KBM-7 (cell line): ENCODE measurements at regions not wholly inside any gene's neighbourhood (a gene's known extent, or its start where the extent isn't known, plus 50 kb on each side); places are given as distances from the start of the nearest gene placed in this dataset.

Experiments
- DNase-seq: peaks from one replicate; pipeline ENCODE4 v3.0.0-alpha.2; 2015
- in situ Hi-C: fragments of 300-500 bp; cut with MboI; formaldehyde crosslinking; loops from 2 replicates; pipeline ENCODE4 v1.14.3; 2020; ENCODE audit warnings: low sequenced_read_pairs, low pct_unique_long_range_greater_than_20kb, mixed read lengths

DNA sequence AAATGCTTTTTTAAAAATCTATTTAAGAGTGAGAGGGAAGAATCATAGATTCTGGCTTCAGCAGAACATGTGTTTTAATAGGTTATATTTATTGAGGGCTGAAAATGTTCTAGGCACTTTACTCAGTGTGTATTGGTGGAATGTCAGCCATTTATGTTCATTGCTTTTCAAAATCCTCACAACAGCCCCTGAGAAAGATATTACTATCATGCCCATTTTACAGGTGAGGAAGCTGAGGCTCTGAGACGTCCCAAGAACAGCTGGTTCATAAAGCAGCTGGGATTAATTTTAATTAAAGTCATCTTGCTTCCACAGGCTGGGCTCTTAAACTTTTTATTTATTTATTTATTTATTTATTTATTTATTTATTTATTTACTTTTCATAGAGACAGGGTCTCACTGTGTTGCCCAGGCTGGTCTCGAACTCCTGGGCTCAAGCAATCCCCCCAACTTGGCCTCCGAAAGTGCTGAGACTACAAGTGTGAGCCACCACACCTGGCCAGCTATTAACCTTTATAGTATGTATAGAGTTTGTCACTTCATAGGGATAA, 364.6 kb downstream of the SHQ1 start:
- no peak for DNase-seq
- in situ Hi-C loops, result no loop called here

DNA sequence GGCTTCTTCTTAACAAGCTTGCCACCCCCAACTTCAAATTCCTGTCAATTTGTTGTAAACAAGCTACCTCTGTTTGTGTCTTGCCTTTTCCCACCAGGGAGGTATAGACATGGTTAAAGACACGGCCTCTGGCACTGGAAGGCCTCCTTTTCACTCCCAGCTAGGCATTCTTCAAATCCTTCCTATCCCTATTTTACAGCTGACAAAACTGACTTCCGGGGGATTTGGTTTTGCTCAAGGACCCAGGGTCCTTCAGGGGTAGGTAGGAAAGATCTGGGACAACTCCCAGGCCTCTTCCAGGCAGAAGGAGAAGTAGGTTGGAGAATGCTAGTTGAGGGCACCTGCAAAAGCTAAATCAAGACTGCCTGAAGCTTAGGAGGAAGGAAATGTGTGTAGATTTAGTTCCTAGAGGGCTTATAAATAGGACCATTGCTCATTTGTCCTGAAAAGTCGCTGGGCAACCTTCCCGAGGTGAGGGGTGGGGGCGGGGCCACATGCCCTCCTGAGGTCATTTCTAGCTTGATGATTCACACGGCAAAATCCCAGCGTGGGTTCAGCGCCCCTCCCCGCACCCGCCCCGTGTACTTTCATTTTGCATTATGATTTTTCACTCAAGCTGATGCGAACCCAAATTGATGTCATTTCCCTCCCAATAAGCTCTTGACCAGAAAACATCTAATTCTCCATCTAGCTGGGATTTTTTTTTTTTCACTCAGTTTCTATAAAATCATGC, 365.5 kb downstream of the SHQ1 start:
- peak; percentile 60 for DNase-seq
- in situ Hi-C loops, result no loop called here

DNA sequence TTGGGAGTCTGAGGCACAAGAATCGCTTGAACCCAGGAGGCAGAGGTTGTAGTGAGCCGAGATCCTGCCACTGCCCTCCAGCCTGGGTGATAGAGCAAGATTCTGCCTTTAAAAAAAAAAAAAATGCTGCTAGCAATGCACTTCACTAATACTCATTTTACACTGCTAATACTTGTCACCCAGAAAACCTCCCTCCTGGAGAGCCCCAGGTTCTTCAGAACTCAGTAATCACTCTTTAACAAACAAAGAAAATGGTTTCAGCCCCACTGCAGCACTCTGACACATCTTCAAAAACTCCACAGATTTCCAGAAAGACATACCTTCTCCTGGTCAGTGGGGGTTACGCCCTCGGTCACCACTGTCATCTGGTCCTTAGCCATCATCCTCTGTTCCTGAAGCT, 366.7 kb downstream of the SHQ1 start:
- in situ Hi-C loops, result no loop called here
- DNase-seq, result no peak

DNA sequence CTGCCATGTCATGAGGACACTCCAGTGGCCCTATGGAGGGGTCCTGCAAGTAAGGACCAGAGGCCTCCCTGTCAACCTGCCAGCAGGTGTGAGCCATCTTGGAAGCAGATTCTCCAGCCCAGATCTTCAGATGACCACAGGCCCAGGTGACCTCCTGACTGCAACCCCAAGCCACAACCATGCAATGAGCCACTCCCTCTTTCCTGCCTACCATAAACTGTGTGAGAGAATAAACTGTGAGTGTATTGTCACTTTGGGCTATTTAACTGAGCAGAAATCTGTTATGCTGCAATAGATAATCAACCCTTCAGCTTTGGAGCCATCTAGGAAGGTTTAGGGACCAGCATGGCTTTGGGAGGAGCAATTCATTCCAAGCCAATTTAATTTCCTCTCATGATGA, 367.9 kb downstream of the SHQ1 start:
- no peak for DNase-seq
- in situ Hi-C loops, result no loop called here

DNA sequence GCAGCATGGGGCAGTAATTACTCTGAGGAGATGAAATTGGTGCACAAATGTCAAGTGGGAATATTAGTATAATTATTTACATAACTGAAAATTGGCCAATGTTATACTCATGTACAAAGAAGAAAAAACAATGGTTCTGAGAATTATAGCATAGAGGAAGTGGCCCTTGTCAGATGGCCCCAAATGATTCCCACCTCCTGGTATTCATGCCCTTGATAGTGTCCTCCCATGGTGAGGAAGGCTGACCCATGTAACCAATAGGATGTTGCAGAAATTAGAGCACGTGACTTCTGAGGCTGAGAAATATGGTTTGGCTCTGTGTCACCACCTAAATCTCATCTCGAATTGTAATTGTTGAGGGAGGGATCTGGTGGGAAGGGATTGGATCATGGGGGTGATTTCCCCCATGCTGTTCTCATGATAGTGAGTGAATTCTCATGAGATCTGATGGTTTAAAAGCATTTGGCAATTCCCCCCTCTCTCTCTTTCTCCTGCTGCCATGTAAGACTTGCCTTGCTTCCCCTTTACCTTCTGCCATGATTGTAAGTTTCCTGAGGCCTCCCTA, 368.5 kb downstream of the SHQ1 start:
- DNase-seq, result no peak
- in situ Hi-C loops, result no loop called here

DNA sequence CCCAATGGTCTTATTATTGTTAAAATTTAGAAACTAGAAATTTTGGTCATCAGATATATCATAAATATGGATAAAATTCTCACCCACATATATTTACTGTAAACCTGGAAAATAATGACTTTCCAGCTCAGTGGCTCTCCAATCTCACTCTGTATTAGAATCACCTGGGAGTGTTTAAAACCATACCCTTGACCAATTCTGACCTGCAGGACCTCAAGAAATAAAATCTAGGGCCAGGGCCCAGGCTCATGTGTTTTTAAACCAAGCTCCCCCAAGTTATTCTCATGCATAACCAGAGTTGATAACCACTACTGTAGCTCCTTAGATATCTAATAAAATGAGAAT, 372.1 kb downstream of the SHQ1 start:
- DNase-seq, result no peak
- in situ Hi-C loops, result no loop called here

DNA sequence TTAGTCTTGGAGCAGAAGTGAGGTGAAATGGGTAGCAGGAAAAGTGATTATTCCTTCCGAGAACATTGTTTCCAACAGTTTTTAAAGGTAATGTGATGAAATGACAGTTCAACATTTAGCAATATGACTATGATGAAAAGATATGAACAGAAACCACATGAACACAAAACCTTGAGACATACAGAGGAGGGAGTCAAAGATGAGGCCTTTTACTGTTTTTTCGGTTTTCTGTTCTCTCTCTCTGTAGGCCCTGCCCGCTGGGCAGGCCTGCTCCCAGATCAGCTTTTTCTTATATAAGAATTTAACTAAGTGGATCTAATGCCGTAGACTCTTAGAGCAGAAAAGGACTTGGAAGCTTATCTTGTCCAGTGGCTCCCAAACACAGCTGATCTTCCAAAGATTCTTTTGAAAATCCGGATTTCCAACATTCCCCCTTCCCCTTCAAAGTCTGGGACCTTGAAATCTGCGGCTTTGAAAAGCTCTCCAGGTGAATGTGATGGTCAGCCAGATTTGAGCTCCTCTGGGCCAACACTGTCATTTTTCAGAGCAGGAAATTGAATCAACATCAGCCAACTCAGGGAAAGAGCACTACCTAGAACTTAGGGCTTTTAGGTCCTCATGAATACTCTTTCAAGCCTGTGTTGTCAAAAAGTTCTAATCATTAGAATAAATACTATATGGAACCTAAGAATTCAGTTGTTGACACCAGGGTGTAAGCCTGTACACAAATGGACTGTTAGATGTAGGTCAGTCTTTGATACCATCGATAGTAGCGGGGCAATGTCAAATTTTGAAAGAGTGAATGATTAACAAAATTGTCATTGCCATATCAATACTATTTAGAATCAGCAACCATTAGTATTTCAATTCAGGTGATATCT, 372.7 kb downstream of the SHQ1 start:
- DNase-seq, result no peak

DNA sequence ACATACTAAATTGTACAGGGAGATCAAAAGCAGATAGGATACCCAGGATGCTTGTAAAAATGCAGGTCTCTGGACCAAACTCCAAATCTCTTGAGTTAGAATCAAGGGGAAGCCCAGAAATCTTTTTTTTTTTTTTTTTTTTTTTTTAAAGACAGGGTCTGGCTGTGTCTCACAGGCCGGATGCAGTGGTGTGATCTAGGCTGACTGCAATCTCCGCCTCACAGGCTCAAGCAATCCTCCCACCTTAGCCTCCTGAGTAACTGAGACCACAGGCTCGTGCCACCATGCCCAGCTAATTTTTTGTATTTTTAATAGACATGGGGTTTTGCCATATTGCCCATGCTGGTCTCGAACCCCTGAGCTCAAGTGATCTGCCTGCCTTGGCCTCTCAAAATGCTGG, 373.5 kb downstream of the SHQ1 start:
- no peak for DNase-seq
- in situ Hi-C loops, result no loop called here

More for the DNA sequence above, 372.7 kb downstream of the SHQ1 start:
- in situ Hi-C loops, result no loop called here

DNA sequence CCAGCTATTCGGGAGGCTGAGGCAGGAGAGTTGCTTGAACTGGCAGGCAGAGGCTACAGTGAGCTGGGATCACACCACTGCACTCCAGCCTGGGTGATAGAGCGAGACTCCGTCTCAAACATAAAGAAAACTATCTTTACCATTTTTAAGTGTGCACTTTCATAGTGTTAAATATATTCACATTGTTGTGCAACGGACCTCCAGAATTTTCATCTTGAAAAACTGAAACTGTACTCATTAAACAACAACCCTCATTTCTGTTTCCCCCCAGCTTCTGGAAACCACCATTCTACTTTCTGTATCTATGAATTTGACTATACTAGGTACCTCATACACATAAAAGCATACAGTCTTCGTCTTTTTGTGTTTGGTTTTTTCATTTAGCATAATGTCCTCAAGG, 375.1 kb downstream of the SHQ1 start:
- in situ Hi-C loops, result no loop called here
- DNase-seq, result no peak

DNA sequence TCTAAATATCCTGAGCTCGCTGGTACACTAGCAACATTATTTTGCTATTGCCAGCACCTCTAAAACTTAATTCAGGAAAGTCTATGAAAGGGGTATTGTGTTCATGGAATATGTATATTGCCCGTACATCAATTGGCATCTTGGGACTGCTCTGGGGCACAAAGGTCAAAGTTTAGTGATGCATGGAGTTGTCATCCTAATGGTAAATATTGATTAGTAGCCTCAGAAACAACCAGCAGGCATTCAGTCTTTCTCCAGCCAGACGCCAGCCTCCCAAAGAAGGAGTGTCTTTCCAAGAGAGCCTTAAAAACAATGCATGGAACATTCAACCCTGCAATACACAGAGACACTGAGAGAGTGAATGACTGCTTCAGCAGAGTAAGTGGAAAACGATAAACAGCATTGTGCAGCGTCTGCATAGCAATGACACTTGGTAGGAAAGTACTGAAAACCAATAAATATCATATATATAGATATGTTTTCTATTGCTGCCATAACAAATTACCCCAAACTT, 377.3 kb downstream of the SHQ1 start:
- in situ Hi-C loops, result no loop called here

DNA sequence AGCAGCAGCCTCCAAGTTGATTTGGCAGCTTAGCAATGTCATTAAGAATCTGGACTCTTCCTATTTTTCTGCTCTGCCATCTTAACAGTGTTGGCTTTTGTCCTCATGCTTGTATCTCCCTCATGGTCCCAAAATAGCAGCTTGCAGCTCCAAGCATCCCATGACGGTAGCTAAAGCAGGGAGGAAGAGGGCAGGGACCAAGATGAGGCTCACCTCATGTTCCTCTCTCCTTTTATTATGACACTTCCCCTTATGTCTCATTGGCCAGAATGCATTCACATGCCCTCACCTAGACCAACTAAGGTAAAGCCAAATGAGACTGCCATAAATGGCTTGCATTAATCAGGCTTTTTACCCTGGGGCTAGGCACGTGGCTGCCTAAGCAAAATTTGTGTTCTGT, 382.4 kb downstream of the SHQ1 start:
- no peak for DNase-seq

More for the DNA sequence above, 377.3 kb downstream of the SHQ1 start:
- DNase-seq, result no peak

DNA sequence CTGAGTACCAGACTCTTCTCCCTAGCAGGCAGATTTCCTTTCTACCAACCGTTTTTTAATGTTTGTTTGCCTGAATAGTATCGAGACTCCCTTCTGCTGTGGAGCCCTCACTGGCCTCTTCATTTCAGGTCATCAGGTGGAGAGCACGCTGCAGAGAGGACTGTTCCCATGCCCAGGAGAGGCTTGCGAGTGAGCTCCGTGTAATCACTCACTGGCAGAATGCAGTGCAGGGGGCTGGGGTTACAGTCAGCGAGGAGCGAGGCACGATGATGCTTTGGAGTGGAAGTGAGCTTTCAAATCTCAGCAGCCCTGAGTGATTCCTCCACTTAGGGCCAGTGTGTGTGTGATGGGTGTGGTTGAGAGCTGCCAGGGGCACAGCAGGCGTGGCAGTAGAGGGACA, 385.2 kb downstream of the SHQ1 start:
- in situ Hi-C loops, result no loop called here
- DNase-seq, result no peak

More for the DNA sequence above, 382.4 kb downstream of the SHQ1 start:
- in situ Hi-C loops, result no loop called here

DNA sequence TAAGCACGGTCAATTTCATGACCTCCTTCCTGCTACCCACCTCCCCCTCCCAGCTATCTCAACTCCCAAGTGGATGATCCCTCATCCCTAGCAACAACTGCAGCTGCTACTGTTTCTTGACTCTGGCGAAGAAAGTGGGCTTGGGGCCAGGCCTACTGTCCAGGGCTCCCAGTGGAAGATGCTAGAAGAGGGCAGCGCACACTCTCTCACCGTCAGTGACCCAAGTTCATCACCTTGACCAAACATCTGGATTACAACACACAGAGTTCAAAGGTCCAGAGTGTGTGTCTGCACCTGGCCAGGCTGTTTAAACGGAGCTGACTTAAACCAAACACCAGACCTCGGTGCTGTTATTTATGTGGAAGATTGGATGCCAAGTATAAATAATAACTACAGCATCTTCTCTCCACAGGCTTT, 385.6 kb downstream of the SHQ1 start:
- DNase-seq, result no peak
- in situ Hi-C loops, result no loop called here

DNA sequence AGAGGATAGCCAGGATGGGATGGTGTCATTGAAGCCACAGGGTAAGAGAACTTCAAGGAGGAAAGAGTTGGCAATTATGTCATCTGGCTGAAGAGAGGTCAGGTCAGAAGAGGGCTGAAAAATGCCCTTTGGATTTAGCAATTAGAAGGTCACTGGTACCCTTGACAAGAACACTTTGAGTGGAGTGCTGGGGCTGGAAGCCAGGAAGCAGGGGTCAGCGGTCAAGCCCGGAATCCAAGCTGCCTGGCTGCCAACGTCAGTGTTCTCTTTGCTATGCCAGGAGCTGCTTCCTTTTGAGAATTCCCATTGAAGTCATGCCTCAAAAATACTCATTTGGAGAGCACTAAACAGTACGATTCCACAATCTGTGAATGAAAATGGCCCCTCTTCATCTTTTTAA, 386.5 kb downstream of the SHQ1 start:
- in situ Hi-C loops, result no loop called here
- DNase-seq, result no peak

DNA sequence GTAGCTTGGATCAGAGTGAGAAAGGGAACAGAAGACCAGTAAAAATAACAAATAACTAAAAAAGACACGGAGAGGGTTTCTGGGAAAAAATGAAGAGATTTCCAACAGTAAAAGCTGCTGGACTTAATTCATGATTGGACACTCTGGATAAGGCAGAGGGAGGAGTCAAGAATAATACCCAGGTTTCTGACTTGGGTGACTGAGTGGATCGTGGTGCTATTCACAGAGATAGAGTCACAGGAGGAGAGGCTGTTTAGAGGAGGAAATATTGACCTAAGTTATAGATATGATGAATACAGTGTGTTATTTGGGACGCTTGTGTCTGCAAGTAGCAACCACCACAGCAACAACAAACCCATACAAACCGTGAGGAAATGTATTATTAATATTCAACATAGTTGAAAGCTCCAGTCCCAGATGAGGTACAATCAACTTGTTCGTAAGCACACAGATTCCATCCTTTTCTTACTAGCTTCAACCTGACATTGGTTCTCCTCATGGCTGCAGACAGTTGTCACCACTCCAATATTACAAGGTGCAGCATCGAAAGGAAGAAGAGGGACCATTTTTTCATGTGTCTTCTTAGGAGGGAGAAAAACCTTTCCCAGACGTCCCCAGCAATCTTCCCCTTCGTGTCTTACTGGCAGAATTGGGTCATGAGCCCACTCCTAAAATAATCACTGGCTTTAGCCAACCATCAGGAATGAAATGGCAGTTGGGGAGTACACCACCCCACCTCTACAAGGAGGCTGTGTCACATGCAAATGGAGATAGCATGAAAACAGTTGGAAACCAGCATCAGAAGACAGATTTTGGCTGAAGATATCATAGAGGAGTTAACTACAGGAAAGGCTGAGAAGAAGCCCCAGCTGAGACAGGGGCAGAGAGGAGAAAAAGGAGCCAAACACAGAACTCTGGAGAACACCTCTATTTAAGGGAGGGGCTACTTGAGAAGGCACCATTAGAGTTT, 387.8 kb downstream of the SHQ1 start:
- in situ Hi-C loops, result no loop called here
- no peak for DNase-seq

DNA sequence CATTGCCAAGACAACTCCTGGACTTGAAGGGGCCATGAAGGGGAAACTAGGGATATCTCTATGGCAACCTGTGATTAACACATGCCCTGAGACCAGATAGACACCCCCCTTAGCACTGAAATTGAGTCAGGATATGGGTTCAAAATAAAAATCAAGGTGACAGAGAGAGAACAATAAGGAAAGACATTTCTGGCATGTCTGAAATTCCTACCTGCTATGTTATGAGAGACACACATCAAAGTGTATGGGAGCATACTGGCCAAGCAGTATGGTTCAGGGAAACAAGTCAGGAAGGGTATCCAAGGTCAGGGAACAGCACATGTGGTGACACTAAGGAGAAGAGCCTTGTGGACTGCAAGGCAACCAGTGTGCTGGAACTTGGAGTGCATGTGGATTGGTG, 388.7 kb downstream of the SHQ1 start:
- in situ Hi-C loops, result no loop called here
- no peak for DNase-seq

DNA sequence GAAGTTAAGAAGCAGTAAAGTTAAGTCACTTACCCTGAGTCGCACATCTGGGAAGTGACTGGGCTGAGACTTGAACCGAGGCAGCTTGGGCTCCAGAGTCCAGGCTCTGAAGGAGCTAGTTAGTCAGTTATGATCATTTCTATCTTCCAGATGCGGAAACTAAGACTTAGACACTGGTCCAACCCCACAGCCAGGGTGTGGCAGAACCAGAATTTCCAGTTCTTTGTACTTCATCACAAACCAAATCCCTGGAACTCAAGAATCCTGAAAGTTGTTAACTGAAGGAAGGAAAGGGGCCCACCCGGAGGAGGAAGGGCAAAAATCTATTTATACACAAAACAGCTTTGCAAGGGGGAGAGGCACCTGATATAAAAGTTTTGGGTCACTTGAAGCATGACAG, 389.9 kb downstream of the SHQ1 start:
- no peak for DNase-seq
- in situ Hi-C loops, result no loop called here

DNA sequence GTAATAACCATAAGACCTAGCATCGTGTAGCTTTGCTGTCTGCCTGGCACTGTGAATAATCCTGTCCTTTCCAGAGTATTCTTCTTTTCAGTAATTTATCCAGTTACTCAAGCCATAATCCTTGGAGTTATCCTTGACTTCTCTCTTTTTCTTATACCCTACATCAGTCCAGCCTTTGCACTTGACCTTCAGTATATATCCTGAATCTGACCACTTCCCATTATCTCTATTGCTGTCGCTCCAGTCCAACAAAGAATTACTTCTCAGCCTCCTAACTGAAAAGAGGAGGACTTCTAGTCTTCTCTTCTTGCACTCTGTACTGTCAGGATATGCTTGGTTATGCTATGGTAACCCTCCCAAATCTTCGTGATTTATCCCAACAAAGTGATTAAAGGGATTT, 393.8 kb downstream of the SHQ1 start:
- DNase-seq, result no peak
- in situ Hi-C loops, result no loop called here

DNA sequence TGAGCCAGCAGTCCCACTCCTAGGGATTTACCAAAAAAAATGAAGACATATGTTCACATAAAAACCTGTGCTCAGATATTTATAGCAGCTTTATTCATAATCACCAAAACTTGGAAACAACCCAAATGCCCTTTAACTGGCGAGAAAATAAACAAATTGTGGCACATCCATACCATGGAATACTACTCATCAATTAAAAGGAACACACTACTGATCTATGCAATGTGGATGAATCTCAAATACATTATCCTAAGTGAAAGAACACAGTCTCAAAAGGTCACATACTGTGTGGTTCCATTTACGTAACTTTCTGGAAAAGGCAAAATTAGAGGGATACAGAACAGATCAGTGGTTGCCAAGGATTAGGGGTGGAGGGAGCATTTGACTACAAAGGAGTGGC, 394.5 kb downstream of the SHQ1 start:
- in situ Hi-C loops, result no loop called here
- DNase-seq, result no peak
